ENCODE measurements at regions not wholly inside any gene's neighbourhood (a gene's known extent, or its start where the extent isn't known, plus 50 kb on each side); places are given as distances from the start of the nearest gene placed in this dataset.

- no peak for DNase-seq
Observed at GRCh38 chr13:78201411-78201810, 282.8 kb upstream of the EDNRB start.

GRCh38 chr13:78198821-78199220, 280.2 kb upstream of the EDNRB start:
- no peak for DNase-seq

GRCh38 chr13:78198419-78198818, 279.8 kb upstream of the EDNRB start:
- DNase-seq, result no peak

GRCh38 chr13:78197231-78197630, 278.6 kb upstream of the EDNRB start:
- no peak for DNase-seq

DNA sequence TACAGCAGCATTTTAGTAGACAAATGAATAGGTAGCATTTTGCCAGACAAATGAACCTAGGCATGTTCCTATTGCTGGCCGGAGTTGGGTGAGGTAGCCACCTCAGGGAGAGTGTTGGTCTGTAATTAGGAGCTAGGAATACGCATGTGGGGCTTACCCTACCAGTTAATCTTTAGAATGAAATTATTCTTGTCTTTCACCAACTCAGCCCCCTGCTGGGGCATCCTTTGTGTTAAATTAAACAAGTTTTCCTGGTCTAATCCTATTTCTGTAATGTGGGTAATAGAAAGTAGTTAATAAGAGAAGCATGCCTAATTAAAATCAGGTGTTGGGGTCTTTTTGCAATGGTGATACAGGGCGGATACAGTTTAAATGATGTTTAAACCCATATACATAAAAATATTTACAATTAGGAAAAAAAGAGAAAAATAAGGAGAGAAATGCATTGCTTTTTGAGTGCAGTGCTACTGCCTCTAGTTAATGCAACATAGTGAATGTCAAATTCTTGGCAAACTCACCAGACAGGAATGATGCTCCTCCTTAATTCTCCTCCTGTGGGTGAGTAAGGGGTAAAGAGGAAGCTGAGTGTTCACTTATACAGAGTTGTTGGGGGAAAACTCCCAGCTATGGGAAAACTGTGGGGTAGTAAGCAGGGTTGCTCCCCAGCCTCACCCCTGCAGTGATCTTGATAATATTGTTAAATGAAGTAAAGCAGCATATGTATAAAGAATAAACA, 276.4 kb upstream of the EDNRB start:
- DNase-seq, result no peak

DNA sequence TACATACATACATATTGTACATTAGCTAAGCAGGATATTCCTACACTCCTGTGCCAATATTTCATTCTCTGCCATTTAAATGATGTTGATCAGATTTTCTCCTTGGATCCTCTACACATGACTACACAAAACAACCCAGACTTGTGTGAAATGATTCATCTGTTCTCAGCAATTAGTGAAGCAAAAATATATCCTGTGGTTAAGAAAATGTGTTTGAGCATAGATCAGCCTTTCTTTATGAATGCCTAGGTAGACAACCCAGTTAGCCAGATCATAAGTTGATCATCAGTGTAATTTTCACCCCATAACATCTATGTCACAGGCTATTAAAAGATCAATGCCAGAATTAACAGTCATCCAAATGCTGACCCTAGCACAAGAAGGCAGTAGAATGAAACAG, 275.2 kb upstream of the EDNRB start:
- DNase-seq, result no peak

- DNase-seq, result no peak
Observed at GRCh38 chr13:78192716-78193115, 274.1 kb upstream of the EDNRB start.

GRCh38 chr13:78190296-78190695, 271.7 kb upstream of the EDNRB start:
- no peak for DNase-seq

DNA sequence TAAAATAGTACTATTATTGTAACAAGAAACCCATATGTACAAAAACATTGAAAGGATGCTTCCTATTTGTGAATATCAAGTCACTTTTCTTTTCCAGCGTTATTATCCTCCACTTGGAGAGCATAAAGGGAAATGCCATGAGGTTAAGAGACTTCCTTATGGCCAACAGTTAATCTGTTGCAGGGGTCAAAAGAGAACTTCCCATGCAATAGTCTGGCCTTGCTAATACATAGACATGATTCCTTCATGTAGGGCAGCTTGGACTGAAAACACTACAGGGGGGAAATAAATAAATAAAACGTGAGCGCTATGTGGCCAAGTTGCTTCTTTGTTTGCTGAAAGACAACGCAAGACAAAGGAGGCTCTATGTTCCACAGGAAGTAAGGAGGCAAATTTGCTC, 269.1 kb upstream of the EDNRB start:
- DNase-seq, result no peak

DNA sequence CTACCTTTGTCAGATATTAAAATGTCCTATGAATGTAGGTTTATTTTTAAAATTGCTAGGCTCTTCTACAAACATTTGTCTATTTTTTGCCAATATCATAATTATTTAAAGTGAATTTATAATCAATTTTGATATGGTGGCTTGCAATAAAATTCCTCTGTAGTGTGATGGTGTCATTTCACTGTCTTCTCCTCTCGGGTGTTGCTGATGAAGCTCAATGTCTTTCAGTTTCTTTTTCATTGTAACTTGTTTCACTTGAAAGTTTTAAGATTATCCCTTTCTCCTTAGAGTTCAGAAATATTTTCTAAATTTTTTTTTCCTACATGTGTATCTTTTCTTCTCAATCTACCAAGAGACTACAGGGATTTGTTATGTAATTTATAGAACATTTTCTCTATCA, 267.1 kb upstream of the EDNRB start:
- DNase-seq, result no peak

DNA sequence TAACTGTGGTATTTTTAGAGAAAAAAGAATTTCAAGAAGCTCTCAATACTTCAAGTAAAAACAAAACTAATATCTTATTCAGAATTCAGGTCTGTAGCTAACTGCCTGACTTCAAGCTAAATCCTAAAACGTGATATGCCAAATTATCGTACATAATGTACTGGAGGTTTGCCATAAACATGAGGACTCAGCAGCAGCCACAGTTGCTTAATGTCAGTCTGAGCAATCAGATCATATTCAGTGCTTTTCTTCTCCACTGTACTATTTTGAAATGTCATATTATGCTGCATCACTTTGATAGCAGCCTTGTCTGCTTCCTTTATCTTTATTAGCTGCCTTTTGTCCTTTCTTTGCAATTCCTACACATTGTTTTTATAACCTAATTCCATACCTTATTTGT, 265.1 kb upstream of the EDNRB start:
- DNase-seq, result no peak

GRCh38 chr13:78182813-78183212, 264.2 kb upstream of the EDNRB start:
- DNase-seq, result no peak

- no peak for DNase-seq
Observed at GRCh38 chr13:78177306-78177705, 258.7 kb upstream of the EDNRB start.

DNA sequence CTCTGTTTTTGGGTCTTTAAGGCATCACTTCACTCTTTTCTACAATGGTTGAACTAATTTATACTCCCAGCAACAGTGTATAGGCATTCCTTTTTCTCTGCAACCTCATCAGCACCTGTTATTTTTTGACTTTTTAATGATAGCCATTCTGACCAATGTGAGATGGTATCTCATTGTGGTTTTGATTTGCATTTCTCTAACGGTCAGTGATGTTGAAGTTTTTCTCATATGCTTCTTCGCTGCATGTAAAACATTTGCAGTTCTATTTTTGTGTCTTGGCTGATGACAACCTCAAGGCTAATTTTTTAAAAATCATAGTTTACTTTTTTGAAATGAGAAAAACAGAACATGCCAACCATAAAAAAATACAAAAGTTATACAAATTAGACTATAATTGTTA, 258.2 kb upstream of the EDNRB start:
- DNase-seq, result no peak

DNA sequence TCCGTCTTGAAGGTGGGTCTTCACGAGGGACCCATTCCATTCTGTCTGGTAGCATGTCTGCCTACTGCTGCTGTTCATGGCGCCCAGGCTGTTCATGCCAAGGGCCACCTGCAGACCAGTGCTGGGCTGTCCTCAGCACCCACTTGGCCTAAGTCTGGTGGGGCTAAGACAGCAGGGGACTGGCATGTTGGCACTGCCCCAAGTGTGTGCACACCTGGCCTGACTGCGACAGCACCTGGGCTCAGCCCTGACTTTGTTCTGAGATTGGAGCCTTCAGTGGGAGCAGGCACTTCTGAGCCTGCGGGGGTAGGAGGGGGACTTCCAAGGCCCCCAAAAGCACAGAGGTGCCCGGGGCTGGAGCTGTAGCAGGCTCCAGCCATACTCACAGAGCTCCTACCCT, 250.8 kb upstream of the EDNRB start:
- DNase-seq, result no peak

DNA sequence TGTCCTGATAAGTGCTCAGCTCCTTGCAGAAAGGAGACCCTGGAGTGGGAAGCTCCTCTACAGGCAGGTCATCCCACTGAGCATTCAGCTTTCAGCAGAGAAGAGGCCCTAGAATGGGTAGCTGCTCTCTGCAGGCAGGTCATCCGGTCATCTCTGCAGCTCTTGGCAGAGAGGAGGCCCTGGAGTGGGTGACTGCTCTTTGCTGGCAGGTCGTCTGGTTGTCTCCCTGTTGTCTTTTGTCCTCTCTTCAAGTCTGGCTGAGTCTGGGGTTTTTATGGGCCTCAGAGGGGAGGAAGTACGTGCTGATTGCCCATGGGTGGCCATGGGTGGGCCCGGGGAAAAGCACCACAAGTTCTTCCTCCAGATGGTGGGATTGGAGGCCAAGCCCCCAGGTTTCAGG, 250.3 kb upstream of the EDNRB start:
- no peak for DNase-seq

- DNase-seq, result no peak
Observed at GRCh38 chr13:78161266-78161665, 242.6 kb upstream of the EDNRB start.

- no peak for DNase-seq
Observed at GRCh38 chr13:78160793-78161192, 242.2 kb upstream of the EDNRB start.

GRCh38 chr13:78152415-78152814, 233.8 kb upstream of the EDNRB start:
- DNase-seq, result no peak

DNA sequence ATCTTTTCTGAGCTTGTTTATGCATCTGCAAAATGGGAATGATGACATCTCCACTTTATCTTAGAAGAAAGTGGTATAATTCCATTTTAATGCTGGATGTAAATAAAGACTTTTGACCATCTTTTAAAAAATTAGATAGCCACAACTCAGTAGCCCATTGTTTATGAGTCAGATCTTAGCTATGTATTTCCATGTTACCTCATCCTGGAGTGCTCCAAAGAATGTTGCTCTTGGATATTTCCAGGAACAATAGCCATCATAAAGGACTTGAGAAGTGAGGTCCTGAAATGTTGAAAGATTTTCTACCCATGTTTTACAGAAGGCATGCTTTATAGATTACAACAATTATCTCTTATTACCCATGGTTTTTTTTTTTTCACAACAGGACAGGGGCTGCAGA, 229.3 kb upstream of the EDNRB start:
- DNase-seq, result no peak

GRCh38 chr13:78145276-78145675, 226.6 kb upstream of the EDNRB start:
- DNase-seq, result no peak

GRCh38 chr13:78139765-78140164, 221.1 kb upstream of the EDNRB start:
- no peak for DNase-seq

- DNase-seq, result no peak
Observed at GRCh38 chr13:78138756-78139155, 220.1 kb upstream of the EDNRB start.

DNA sequence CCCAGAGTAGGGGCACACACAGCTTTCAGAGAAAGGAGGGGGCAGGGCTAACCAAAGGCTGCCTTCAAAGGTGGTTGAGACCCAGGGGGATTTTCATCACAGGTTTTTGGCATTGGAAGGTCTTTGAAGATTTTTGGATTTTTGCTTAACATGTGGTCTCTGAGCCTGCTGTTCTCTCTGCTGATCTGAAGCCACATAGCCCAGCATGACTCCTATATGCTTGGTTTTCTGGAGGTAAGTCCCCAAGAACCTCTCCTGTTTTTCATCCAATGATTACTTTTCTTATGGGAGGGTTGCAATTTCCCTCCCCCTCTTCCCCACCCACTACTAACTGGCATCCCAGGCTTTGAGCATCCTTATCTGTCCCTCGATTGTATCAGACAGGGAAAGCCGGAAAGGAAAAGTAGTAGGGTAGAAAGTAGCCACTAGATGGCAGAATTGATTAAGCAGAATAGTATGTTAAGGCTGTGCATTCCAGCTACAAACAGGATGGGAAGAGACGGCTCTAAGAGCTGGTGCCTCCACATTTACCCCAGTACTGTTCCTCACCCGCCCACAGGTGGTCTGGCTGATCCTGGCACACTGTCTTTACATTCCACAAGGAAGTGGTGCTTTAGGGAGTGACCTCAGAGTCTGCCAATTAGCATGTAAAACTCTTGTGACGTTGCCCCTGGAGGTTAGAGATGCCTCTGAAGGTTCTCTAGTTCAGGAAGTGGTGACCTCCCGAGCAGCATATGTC, 218.9 kb upstream of the EDNRB start:
- peak; percentile 25 for DNase-seq

DNA sequence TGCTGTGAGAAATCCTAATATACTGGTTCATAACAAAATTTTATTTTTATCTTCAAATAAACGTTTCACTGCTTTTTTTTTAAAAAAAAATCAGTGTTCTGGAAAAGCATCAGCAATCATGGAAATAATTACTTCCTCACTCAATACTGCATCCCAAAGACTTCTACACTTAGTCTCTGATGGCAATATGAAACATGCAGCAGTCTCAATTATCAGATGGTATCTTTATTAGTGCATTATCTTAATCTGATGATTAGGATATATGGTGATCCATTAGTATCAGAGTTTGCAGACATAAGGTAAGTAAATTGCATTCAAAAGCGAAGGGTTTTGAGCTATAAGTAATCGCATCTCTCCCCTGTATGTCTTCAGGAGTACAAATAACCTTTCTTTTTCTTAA, 218.3 kb upstream of the EDNRB start:
- DNase-seq, result no peak
